Prostate gland (tissue), 2 donors: ENCODE measurements at regions not wholly inside any gene's neighbourhood (a gene's known extent, or its start where the extent isn't known, plus 50 kb on each side); places are given as distances from the start of the nearest gene placed in this dataset.

Source experiments
- POLR2A ChIP-seq: fragments of 450-650 bp; IDR thresholded peaks from one replicate; pipeline ENCODE4 v1.6.1; 2016; ENCODE audit warnings: antibody characterized with exemption, mild to moderate bottlenecking
- POLR2AphosphoS5 ChIP-seq: sonication (generic); formaldehyde crosslinking; IDR thresholded peaks from one replicate; pipeline ENCODE4 v1.6.1; 2017; ENCODE audit warnings: antibody characterized with exemption
- TF ChIP-seq, protein P1 (sequence below), 4 experiments: fragments of 200-600 bp in 2 of 4; fragments of 450-650 bp in 2 of 4; sonication (generic) in 2 of 4; IDR thresholded peaks; 1 replicate in 3 of 4; 2 replicates in 1 of 4; pipeline ENCODE4 v1.5.1; 2016 to 2019; ENCODE audit warnings: antibody characterized with exemption in 4 of 4, mild to moderate bottlenecking in 2 of 4, moderate library complexity in 2 of 4

DNA sequence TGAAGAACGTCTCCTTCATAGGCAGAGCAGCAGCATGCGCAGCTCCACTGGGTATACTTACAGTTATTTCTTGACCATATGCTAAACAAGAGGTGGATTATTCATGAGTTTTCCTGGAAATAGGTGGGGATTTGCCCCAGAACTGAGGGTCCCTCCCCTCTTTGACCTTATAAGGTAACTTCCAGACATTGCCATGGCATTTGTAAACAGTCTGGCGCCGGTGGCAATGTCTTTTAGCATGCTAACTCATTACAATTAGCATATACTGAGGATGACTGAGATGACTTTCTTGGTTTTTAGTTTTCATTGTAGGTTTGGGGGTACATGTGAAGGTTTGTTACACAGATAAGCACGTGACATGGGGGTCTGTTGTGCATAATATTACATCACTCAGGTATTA, 97.3 kb downstream of the MTNR1A start:
- TF ChIP-seq POLR2A = no peak
- no peak for TF ChIP-seq POLR2AphosphoS5
- TF ChIP-seq, protein P1, sequence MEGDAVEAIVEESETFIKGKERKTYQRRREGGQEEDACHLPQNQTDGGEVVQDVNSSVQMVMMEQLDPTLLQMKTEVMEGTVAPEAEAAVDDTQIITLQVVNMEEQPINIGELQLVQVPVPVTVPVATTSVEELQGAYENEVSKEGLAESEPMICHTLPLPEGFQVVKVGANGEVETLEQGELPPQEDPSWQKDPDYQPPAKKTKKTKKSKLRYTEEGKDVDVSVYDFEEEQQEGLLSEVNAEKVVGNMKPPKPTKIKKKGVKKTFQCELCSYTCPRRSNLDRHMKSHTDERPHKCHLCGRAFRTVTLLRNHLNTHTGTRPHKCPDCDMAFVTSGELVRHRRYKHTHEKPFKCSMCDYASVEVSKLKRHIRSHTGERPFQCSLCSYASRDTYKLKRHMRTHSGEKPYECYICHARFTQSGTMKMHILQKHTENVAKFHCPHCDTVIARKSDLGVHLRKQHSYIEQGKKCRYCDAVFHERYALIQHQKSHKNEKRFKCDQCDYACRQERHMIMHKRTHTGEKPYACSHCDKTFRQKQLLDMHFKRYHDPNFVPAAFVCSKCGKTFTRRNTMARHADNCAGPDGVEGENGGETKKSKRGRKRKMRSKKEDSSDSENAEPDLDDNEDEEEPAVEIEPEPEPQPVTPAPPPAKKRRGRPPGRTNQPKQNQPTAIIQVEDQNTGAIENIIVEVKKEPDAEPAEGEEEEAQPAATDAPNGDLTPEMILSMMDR (IDR thresholded peaks at IDR 0.05) = no peak
